CD4-positive, alpha-beta T cell treated with Interleukin-1 beta for 1 hour (primary cell): ENCODE measurements at regions not wholly inside any gene's neighbourhood (a gene's known extent, or its start where the extent isn't known, plus 50 kb on each side); places are given as distances from the start of the nearest gene placed in this dataset.
"Not testable (repeated sequence)": the region's sequence is repeated elsewhere in the genome, so short reads cannot be mapped to it uniquely, and the experiment has no call there.

Experiments
- DNase-seq, 2 donors: peaks; one replicate each; pipeline ENCODE4 v3.0.0-alpha.2; 2020 to 2022

DNA sequence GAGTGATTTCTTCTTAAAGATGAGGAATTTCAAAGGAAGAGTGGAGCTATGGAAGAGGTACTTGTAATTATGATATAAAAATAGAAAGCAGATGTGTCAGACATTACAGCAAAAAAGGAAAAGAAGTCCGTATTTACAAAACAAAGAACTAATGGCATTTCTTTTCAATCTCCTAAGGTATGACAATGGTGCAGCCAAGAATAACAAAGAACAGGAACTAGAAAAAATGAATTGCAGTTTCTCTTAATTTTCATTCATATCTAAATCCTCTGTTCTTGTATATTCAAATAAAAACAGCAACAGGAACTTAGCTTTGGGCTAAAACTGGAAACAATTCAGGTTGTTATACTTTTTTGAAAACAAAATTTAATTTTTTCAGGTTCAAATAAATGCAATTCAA lies 105.1 kb downstream of the SPRY1 start:
- no peak for DNase-seq

DNA sequence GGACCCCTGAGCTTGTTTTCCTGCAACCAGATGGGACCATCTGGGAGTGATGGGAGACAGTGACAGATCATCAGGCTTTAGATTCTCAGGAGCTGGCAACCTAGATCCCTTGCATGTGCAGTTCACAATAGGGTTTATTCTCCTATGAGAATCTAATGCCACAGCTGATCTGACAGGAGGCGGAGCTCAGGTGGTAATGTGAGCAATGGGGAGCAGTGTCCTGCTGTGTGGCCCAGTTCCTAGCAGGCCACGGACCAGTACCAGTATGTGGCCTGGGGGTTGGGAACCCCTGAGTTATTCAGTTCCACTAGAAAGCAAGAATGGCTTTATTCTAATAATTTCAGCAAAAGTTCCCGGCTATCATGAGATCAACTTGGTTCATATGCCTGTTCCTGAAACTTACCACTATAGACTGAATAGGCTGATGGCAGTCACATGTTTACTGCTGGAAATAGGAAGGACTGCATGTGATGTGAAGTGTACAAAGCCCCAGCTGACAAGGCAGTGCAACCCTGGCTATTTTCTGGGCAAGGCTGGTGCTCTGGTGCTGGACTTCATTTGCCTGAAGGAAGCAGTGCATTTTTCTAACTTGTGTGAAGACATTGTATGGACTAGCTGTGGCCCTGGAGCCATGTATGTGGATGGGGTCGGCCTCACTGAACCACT lies 107.2 kb downstream of the SPRY1 start:
- DNase-seq: no peak

DNA sequence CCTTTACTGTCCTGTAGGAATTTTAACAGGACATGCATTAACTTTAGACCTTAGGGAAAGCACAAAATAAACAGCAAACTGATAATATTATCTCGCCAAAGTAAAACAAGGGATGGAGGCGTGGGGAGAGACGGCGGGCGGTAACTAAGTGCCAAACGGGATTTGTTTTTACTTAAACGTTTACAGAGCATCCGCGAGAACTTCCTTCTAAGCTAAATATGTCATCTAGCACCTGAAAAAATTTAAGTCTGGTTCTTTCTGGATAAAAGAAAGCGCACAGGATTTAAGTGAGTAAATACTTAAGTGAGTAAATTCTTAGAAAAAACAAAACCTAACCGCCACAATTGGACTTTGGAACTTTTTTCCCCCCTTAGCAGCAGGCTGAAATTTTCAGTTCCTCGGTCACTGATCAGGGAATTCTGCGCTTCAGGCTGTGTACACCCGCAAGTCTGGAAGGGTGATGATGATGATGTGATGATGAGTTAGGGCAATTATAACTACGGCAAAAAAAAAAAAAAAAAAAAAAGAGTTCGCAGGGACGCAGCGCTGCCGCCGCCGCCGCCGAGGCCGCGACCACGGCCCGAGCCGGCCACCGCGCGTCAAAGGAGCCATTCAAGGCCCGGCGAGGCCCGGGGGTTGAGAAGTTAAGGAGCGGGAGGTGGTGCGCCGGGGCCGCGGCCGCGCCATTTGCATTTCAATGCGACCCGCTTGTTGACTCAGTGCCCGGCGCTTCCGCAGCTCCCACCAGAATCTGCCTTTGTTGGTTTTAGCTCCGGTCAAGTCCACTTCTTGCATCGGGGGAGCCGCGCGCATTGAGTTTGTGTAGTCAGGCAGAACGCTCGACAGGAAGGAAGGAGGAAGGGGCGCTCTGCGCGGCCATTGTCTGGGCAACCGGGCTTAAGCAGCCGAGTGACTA lies 108.8 kb downstream of the SPRY1 start:
- DNase-seq: peak in 1 of 2 donors; percentile 4

DNA sequence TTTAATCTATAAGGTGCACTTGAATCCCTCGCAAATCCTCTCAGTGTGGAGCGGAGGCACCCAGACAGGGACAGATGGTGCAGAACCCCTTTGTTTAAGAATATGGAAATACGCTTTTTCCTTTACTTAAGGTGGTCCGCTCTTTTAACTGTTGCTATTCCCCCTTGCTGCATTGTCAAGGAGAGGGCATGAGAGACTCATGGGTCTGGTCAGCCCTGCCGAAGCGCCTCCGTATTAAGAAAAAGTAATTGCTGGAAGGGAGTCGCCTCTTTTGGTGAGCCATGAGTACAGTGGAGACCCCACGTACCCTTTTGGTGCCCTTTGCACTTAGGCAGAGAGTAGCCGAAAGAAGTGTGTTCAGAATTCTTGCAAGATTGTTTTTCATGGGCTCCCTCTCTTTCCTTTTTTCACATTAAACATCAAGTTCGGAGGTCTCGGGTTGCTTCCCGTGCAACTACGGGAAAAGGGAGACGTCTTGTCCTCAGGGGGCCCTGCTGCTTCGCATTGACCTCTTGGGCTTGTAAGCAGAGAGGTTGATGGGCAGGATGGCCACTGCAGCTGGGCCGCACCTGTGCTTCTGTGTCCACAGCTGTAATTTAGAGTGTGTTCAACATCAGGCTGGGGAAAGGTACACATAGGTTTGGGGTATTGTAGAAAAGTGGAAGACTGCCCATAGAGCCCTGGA lies 109.6 kb downstream of the SPRY1 start:
- no peak for DNase-seq

- DNase-seq: no peak
Observed at GRCh38 chr4:123507376-123507775, 110.8 kb downstream of the SPRY1 start.

DNA sequence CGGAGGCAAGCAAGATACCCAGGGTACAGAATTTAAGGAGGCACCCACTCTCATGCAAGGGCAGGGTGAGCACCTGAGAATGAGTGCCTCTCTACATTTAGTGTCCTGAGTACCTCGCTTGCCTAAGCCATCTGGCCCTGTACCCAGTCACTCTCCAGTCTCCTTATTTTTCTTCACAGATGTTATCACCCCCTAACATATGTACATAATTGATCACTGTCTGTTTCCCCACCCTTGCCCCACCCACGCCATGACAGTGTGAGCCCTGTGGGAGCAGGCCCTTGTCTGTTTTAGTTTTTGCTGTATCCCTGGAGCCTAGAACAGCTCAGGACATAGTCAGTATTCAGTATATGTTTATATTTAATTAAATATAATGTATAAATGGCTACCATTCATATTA lies 113.6 kb downstream of the SPRY1 start:
- no peak for DNase-seq

DNA sequence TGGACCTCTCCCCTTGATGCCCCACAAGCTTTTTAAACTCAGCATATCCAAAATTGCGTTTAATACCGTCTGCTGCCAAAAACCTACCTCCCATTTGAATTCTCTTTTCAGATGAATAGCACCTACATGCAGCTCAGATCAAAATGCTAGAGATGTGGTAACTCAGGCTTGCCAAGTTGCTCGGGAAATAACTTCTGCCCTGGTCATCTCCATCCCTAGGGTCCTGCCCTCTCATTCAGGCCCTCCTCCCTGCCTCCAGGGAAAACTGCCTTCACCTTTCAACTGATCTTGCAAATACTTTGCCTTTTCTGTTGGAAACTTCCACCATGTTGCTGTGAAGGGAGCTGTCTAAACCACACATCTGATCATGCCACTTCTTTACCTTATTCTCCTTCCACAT lies 114.1 kb downstream of the SPRY1 start:
- DNase-seq: no peak

- DNase-seq: no peak
Observed at GRCh38 chr4:123516576-123516975, 120.0 kb downstream of the SPRY1 start.

- DNase-seq: no peak
Observed at GRCh38 chr4:123517176-123517575, 120.6 kb downstream of the SPRY1 start.

DNA sequence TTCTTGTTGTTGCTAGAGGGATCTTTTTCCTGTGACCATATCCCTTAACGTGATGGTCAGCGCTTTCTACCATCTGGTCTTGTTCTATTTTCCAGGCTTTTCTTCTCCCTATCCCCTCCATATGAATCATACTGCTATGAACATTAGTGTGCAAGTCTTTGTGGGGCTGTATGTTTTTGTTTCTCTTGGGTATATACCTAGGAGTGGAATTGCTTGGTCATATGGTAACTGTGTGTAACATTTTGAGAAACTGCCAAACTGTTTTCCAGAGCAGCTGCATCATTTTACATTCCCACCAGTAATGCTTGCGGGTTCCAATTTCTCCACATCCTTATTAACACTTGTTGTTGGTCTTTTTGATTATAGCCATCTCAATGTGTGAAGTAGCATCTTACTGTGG lies 121.4 kb downstream of the SPRY1 start:
- no peak for DNase-seq

DNA sequence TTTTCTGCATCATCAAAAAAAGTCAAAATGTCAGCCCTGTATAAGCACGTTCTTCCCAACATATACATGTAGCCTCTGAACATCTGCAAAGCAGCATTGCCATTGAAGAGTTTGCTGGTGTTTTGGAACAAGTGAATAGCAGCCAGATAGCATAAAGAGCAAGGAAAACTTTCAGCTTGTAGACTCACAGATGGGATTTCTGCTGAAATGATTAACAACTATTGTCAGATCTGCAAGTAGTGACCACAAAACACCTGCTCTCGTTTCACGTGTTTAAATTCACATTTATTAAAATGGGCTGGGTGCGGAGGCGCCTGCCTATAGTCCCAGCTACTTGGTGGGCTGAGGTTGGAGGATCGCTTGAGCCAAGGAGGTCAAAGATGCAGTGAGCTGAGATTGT lies 123.7 kb downstream of the SPRY1 start:
- no peak for DNase-seq

DNA sequence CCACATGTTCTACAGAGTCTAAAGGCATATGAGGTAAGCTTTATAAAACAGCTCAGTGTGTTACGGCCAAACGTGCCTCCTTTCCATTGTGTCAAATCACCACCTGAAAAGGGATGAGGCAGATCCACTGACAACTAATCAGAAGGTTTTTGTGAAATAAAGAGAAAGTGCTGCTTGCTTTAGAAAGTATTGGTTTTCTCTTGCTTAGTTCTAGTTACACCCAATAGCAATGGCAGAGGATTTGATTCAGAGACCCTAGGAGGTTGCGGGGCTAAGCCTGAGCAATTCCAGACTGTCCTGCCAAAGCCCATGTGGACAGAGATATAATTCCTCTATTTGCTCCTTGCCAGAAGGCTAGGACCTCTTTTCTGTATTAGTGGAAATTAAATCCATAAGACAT lies 125.5 kb downstream of the SPRY1 start:
- no peak for DNase-seq

GRCh38 chr4:123522646-123523045 lies 126.1 kb downstream of the SPRY1 start:
- DNase-seq: no peak

- no peak for DNase-seq
Observed at GRCh38 chr4:123524958-123525628, 128.5 kb downstream of the SPRY1 start.

GRCh38 chr4:123526511-123526910 lies 129.9 kb downstream of the SPRY1 start:
- DNase-seq: no peak

GRCh38 chr4:123528501-123529277 lies 132.1 kb downstream of the SPRY1 start:
- no peak for DNase-seq

DNA sequence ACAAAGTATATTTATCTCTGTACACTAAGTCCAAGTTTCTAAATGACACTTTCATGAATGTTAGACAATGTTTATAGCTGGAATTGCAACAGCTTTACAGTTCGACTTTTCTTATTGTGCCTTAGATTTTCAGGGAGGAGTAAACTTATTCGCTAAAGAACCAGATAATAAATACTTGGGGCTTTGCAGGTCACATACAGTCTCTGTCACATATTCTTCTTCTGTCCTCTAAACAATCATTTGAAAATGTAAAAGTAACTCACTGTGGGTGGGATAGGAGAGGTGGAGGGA lies 132.6 kb downstream of the SPRY1 start:
- no peak for DNase-seq

DNA sequence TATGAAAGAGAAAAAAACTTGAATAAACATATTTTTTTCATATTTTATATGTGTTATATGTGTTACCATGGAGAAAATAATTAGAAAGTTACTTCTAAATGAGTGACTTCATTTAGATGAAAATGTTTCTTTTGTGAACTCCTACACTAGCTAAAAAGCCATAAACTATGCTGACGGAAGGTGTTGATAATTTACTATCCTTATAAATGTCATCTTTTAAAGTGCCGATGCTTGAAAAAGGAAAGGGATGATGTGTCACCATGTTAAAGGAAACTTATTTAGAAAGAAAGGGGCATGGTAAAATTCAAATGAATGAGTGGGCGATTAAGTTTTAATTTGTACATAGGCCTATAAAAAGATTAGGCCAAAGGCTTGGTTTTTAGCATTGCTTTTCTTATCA lies 133.8 kb downstream of the SPRY1 start:
- DNase-seq: no peak

DNA sequence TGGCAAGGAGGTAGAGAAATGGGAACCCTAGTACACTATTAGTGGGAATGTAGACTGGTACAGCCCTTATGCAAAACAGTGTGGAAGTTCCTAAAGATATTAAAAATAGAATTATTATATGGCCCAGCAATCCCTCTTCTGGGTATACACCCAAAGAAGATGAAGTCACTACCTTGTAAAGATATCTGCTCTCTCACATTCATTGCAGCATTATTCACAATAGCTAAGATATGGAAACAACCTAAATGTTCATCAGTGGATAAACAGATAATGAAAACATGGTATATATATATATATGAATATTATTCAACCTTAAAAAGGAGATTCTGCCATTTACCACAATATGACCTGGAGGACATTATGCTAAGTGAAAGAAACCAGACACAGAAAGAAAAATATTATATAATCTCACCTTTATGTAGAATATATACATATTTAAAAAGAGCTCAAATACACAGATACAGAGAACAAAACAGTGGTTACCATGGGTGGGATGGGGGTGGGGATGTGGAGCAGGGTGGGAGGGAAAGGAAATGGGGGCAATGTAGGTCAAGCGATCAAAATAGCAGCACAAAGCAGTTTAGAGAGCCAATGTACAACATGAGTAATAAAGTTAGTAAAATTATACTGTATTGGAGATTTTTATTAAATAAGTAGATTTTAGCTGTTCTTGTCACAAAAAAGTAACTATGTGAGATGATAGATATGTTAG lies 138.6 kb downstream of the SPRY1 start:
- no peak for DNase-seq

DNA sequence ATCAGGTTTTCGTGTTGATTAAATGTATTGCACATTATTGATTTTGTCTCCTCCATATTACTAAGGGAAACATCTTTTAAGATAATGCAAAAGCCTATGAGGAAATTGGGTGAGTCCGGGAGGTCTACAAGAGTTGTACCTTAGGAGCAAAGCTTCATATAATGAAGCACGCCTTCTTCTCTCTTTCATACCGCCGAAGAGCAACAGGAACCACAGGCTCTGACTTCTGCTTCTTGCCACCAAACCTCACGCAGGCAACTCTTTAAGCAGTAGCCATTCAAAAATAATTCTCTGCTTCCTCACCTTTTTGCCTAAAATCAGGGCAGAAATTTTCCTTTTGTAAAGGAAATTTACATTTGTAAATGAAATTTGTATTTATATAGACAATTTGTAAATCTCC lies 139.6 kb downstream of the SPRY1 start:
- no peak for DNase-seq

DNA sequence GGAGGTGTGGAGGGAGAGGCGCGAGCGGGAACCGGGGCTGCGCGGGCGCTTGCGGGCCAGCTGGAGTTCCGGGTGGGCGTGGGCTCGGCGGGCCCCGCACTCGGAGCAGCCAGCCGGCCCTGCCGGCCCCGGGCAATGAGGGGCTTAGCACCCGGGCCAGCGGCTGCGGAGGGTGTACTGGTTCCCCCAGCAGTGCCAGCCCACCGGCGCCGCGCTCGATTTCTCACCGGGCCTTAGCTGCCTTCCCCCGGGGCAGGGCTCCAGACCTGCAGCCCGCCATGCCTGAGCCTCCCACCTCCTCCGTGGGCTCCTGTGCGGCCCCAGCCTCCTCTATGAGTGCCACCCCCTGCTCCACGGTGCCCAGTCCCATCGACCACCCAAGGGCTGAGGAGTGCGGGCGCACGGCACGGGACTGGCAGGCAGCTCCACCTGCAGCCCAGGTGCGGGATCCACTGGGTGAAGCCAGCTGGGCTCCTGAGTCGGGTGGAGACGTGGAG lies 141.4 kb downstream of the SPRY1 start:
- not testable (repeated sequence) for DNase-seq
